ENCODE measurements at regions not wholly inside any gene's neighbourhood (a gene's known extent, or its start where the extent isn't known, plus 50 kb on each side); places are given as distances from the start of the nearest gene placed in this dataset.
"Not testable (repeated sequence)": the region's sequence is repeated elsewhere in the genome, so short reads cannot be mapped to it uniquely, and the experiment has no call there.

DNA sequence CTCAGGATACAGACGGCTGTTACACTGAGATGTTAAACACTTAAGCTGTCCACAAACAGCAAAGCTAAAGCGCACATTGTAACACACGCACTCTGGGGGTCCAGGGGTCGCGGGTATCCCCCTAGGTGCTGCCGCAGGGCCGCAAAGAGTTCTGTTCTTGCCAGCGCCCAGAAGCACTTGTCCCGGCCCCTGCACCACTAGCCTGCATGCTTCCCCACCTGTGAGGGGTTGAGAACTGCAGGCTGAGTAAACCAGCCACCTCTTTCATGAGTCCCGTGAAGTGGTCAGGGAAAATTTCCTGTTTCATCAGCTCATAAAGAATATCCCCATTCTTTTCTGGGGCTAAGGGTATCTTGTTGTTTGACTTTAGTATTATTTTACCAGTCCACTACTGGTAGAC lies 154.4 kb upstream of the FBXL17 start:
- no peaks in the 10 kb centered on the region for H3K27me3 Mint-ChIP-seq (ENCODE audit: insufficient read depth, low read depth)
- TF ChIP-seq EZH2 (IDR thresholded peaks at IDR 0.05): no peak

DNA sequence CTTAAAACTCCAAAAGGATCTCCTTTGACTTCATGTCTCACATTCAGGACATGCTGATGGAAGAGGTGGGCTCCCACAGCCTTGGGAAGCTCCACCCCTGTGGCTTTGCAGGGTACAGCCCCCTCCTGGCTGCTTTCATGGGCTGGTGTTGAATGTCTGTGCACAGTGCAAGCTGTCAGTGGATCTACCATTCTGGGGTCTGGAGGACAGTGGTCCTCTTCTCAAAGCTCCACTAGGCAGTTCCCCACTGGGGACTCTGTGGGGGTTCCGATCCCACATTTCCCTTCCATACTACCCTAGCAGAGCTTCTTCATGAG lies 150.2 kb upstream of the FBXL17 start:
- H3K9me3 ChIP-seq (ENCODE audit: low read depth); H3K9ac ChIP-seq; H3K27me3 Mint-ChIP-seq (ENCODE audit: insufficient read depth, low read depth); H3K79me2 ChIP-seq (ENCODE audit: low read depth); H3F3A ChIP-seq (ENCODE audit: low read depth); H3K4me3 ChIP-seq; H3K27ac Mint-ChIP-seq; H3K9me3 Mint-ChIP-seq; H3K36me3 ChIP-seq; DNase-seq (ENCODE audit: low spot score); H3K27ac ChIP-seq; H3K4me1 ChIP-seq; H4K20me1 ChIP-seq (ENCODE audit: low read depth); H3K4me2 ChIP-seq; H3K4me1 Mint-ChIP-seq; H3K4me3 Mint-ChIP-seq; H2AFZ ChIP-seq (replicated peaks); H3K36me3 Mint-ChIP-seq; H3K27me3 ChIP-seq: not testable (repeated sequence)

More for the DNA sequence above, 154.4 kb upstream of the FBXL17 start:
- Mint-ChIP-seq H3K36me3 (no peaks in the 10 kb centered on the region), H3K4me1 (peaks cover 13% of the 10 kb centered on the region), H3K27ac (no peak overlapping the region), H3K9me3 (no peaks in the 10 kb centered on the region), H3K4me3 (no peak overlapping the region)
- Histone ChIP-seq H3K27me3 (no peaks in the 10 kb centered on the region), H3K9ac (no peak overlapping the region), H3K4me3 (no peak overlapping the region), H3K27ac (no peak overlapping the region), H3K36me3 (no peaks in the 10 kb centered on the region), H3F3A (ENCODE audit: low read depth) (no peaks in the 10 kb centered on the region), H3K79me2 (ENCODE audit: low read depth) (no peaks in the 10 kb centered on the region), H2AFZ (replicated peaks) (peak overlapping the region; percentile 54), H3K9me3 (ENCODE audit: low read depth) (no peaks in the 10 kb centered on the region), H3K4me2 (no peak overlapping the region), H4K20me1 (ENCODE audit: low read depth) (no peaks in the 10 kb centered on the region), H3K4me1 (peaks cover 12% of the 10 kb centered on the region)
- no peak for DNase-seq (ENCODE audit: low spot score)

DNA sequence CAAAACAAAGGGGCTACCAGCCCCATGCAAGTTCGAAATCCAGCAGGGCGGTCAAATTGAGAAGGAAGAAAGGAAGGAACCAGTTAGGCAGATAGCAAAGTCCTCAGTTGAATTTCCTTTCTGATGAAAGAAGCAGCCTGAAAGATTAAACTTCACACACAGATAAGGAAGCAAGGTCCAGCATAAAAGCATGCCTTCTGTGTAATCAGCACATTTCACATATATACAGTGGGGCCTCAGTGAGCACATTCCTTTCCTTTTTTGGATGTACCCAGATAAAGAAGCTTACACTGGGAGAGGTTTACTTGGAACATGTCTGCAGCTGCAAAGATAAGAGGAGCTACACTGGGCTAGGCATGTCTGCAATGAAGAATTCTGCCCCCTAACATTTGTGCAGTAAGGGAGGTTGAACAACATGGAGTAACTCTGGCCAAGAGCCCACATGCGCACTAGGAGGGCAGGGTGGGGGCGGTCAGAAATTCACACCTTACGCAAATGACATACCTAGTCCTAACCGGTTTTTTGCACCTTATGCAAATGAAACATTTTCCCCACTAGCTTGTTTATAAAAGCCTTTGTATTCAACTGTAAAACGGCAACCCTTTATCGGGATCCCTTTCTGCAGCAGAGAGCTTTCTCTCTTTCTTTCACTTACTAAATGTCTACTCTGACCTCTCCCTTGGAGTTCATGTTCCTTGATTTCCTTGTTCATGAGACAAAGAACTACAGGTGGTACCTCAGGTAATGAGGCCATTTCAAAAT lies 149.7 kb upstream of the FBXL17 start:
- Histone ChIP-seq H3K4me1 (no peaks in the 10 kb centered on the region), H3F3A (ENCODE audit: low read depth) (no peaks in the 10 kb centered on the region), H3K36me3 (no peaks in the 10 kb centered on the region), H2AFZ (replicated peaks) (peak overlapping the region; percentile 39), H3K4me2 (no peak overlapping the region), H3K27ac (no peak overlapping the region), H3K79me2 (ENCODE audit: low read depth) (no peaks in the 10 kb centered on the region), H3K4me3 (no peak overlapping the region), H3K27me3 (no peaks in the 10 kb centered on the region), H3K9ac (no peak overlapping the region), H4K20me1 (ENCODE audit: low read depth) (no peaks in the 10 kb centered on the region), H3K9me3 (ENCODE audit: low read depth) (no peaks in the 10 kb centered on the region)
- peaks cover 6% of the 10 kb centered on the region for H3K4me1 Mint-ChIP-seq
- H3K36me3 Mint-ChIP-seq: no peaks in the 10 kb centered on the region
- DNase-seq (ENCODE audit: low spot score): no peak
- no peak overlapping the region for H3K4me3 Mint-ChIP-seq
- H3K27me3 Mint-ChIP-seq (ENCODE audit: insufficient read depth, low read depth): no peaks in the 10 kb centered on the region
- H3K27ac Mint-ChIP-seq: no peak overlapping the region
- TF ChIP-seq, protein P1, sequence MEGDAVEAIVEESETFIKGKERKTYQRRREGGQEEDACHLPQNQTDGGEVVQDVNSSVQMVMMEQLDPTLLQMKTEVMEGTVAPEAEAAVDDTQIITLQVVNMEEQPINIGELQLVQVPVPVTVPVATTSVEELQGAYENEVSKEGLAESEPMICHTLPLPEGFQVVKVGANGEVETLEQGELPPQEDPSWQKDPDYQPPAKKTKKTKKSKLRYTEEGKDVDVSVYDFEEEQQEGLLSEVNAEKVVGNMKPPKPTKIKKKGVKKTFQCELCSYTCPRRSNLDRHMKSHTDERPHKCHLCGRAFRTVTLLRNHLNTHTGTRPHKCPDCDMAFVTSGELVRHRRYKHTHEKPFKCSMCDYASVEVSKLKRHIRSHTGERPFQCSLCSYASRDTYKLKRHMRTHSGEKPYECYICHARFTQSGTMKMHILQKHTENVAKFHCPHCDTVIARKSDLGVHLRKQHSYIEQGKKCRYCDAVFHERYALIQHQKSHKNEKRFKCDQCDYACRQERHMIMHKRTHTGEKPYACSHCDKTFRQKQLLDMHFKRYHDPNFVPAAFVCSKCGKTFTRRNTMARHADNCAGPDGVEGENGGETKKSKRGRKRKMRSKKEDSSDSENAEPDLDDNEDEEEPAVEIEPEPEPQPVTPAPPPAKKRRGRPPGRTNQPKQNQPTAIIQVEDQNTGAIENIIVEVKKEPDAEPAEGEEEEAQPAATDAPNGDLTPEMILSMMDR (IDR thresholded peaks at IDR 0.05): no peak
- TF ChIP-seq EZH2 (IDR thresholded peaks at IDR 0.05) (no peak), EZH2phosphoT487 (IDR thresholded peaks at IDR 0.05) (no peak)
- no peaks in the 10 kb centered on the region for H3K9me3 Mint-ChIP-seq

DNA sequence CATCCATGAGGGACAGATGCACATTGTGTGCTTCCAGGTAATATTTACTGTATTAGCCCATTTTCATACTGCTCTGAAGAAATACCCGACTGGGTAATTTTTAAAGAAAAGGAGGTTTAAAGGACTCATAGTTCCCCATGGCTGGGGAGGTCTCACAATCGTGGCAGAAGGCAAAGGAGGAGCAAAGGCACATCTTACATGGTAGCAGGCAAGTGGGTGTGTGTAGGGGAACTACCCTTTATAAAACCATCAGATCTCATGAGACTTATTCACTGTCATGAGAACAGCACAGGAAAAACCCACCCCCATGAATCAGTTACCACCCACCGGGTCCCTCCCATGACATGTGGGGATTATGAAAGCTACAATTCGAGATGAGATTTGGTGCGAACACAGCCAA lies 148.8 kb upstream of the FBXL17 start:
- H2AFZ ChIP-seq (replicated peaks): no peak overlapping the region
- Mint-ChIP-seq H3K4me1 (peaks cover 6% of the 10 kb centered on the region), H3K36me3 (no peaks in the 10 kb centered on the region), H3K4me3 (no peak overlapping the region), H3K9me3 (peaks cover 3% of the 10 kb centered on the region), H3K27ac (no peak overlapping the region), H3K27me3 (ENCODE audit: insufficient read depth, low read depth) (no peaks in the 10 kb centered on the region)
- H4K20me1 ChIP-seq (ENCODE audit: low read depth): no peaks in the 10 kb centered on the region
- TF ChIP-seq EZH2 (IDR thresholded peaks at IDR 0.05): no peak
- TF ChIP-seq, protein P1 (IDR thresholded peaks at IDR 0.05): no peak
- H3K4me2 ChIP-seq: no peak overlapping the region
- no peak for DNase-seq (ENCODE audit: low spot score)
- H3K36me3 ChIP-seq: no peaks in the 10 kb centered on the region
- no peak overlapping the region for H3K9ac ChIP-seq
- no peaks in the 10 kb centered on the region for H3K4me1 ChIP-seq
- no peaks in the 10 kb centered on the region for H3K27me3 ChIP-seq
- H3K79me2 ChIP-seq (ENCODE audit: low read depth): no peaks in the 10 kb centered on the region
- H3F3A ChIP-seq (ENCODE audit: low read depth): no peaks in the 10 kb centered on the region
- no peaks in the 10 kb centered on the region for H3K9me3 ChIP-seq (ENCODE audit: low read depth)
- no peak overlapping the region for H3K4me3 ChIP-seq
- H3K27ac ChIP-seq: no peak overlapping the region

Measured in neural progenitor cell (in vitro differentiated cells).